ENCODE measurements at regions not wholly inside any gene's neighbourhood (a gene's known extent, or its start where the extent isn't known, plus 50 kb on each side); places are given as distances from the start of the nearest gene placed in this dataset.
"Not testable (repeated sequence)": the region's sequence is repeated elsewhere in the genome, so short reads cannot be mapped to it uniquely, and the experiment has no call there.

GRCh38 chr15:54779271-54779670 lies 417.5 kb downstream of the RSL24D1 start:
- DNase-seq (ENCODE audit: extremely low read depth, low read depth) = no peak
- TF ChIP-seq, protein P1, sequence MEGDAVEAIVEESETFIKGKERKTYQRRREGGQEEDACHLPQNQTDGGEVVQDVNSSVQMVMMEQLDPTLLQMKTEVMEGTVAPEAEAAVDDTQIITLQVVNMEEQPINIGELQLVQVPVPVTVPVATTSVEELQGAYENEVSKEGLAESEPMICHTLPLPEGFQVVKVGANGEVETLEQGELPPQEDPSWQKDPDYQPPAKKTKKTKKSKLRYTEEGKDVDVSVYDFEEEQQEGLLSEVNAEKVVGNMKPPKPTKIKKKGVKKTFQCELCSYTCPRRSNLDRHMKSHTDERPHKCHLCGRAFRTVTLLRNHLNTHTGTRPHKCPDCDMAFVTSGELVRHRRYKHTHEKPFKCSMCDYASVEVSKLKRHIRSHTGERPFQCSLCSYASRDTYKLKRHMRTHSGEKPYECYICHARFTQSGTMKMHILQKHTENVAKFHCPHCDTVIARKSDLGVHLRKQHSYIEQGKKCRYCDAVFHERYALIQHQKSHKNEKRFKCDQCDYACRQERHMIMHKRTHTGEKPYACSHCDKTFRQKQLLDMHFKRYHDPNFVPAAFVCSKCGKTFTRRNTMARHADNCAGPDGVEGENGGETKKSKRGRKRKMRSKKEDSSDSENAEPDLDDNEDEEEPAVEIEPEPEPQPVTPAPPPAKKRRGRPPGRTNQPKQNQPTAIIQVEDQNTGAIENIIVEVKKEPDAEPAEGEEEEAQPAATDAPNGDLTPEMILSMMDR (IDR thresholded peaks at IDR 0.05; ENCODE audit: low read depth, low read length) = no peak

DNA sequence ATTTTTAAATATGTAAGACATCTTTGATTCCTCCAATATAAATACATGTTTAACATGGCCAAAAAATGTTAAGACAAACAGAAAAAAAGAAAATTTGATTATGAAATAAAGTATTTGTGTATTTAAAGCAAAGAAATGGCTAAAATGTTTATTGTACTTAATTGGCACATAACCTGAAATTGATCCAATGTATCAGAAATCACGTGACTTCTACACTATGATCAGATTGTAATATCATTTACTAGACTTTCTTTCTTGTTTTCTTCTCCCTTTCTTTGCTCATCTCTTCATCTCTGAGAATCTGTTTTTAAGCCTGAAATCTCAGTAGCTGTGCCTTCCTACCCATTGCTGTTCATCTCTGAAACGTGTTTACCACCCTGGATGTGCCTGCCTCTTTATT lies 420.3 kb downstream of the RSL24D1 start:
- DNase-seq (ENCODE audit: extremely low read depth, low read depth) = no peak
- TF ChIP-seq, protein P1 (IDR thresholded peaks at IDR 0.05; ENCODE audit: low read depth, low read length) = no peak

DNA sequence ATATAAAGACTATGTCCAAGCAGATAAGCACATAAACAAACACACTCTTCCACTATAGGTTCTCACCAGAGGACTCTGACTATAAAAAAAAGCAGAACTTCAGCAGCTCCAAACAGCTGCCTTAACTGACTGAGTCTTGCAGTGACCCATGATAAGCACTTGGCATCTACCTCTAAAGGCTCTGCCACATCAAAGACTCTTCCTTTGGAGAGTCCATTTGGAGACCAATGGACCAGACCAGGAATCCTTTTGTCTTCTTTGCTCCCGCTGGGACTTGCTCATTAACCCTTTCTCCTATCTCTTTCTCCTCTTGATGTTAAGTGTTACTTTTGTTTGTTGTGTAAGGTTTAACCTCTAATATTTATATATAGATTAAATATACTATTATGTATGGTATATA lies 424.1 kb downstream of the RSL24D1 start:
- TF ChIP-seq, protein P1 (IDR thresholded peaks at IDR 0.05; ENCODE audit: low read depth, low read length) = no peak
- no peak for DNase-seq (ENCODE audit: extremely low read depth, low read depth)

GRCh38 chr15:54749461-54749860 lies 447.3 kb downstream of the RSL24D1 start:
- not testable (repeated sequence) for DNase-seq (ENCODE audit: extremely low read depth, low read depth)

GRCh38 chr15:54722342-54722986 lies 474.3 kb downstream of the RSL24D1 start:
- TF ChIP-seq, protein P1 (IDR thresholded peaks at IDR 0.05; ENCODE audit: low read depth, low read length) = no peak
- DNase-seq (ENCODE audit: extremely low read depth, low read depth) = no peak

DNA sequence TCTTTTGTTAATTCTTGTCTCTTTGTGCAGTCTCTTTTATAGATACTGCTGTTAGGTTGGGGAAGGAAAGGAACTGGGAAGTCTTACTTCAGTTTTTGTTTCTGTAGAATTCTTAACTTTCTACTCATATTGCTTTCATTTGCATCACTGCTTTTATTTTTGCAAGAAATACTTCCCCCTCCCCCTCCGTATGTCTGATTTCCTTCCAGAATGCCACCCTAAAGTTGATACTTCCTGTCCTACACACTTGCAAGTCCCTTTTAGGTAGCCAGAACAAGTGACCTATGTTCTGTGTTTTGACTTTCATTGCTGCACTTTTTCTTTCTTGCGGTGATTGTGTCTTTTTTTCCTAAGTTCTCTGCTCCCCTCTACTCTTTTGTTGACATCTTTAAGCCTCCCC lies 477.4 kb downstream of the RSL24D1 start:
- DNase-seq (ENCODE audit: extremely low read depth, low read depth) = no peak
- TF ChIP-seq, protein P1 (IDR thresholded peaks at IDR 0.05; ENCODE audit: low read depth, low read length) = no peak

- DNase-seq (ENCODE audit: extremely low read depth, low read depth) = no peak
- TF ChIP-seq, protein P1 (IDR thresholded peaks at IDR 0.05; ENCODE audit: low read depth, low read length) = no peak
These were observed 488.7 kb downstream of the RSL24D1 start for GRCh38 chr15:54707805-54708752.
